ENCODE measurements at regions not wholly inside any gene's neighbourhood (a gene's known extent, or its start where the extent isn't known, plus 50 kb on each side); places are given as distances from the start of the nearest gene placed in this dataset.
"Not testable (repeated sequence)": the region's sequence is repeated elsewhere in the genome, so short reads cannot be mapped to it uniquely, and the experiment has no call there.

DNA sequence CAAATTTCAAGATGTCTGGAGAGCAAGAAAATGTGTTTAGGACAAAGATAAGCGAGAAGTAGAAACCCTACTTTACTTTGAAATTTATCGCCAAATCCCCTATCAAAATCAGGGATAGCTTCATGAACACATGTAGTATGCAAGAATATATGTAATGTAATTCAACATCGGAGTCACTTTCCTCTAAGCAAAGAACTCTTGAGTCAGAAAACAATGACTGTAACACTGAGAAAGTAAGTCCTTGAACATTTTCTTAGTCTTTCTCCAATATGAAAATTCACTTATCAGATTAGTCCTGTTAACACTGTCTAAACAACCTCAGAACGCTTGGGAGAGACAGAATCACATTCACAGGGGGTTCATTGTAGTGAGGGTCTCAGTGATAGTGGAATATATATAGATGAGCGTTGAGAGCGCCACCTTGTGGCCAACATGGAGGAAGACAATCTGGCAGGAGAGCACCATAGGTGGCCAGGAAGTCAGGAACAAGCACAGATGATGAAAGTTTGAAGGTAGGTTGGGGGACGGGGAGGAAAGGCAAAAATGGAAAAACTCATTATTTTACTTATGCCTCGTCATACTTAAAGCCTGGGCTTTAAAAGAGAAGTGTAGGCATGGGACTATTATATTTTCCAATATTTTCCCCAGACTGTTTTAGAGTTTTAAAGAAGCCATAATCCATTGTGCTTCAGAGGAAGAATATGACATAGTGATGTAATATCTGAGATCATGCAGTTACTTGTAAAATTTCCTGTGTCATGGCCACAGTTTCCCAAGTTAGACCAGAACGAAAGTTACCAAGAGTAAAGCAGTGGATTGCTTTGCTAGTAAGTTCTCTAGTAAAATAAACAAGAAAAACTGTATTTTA is 115.5 kb upstream of the GNAI1 start:
- peak; percentile 71 to 72 for DNase-seq

DNA sequence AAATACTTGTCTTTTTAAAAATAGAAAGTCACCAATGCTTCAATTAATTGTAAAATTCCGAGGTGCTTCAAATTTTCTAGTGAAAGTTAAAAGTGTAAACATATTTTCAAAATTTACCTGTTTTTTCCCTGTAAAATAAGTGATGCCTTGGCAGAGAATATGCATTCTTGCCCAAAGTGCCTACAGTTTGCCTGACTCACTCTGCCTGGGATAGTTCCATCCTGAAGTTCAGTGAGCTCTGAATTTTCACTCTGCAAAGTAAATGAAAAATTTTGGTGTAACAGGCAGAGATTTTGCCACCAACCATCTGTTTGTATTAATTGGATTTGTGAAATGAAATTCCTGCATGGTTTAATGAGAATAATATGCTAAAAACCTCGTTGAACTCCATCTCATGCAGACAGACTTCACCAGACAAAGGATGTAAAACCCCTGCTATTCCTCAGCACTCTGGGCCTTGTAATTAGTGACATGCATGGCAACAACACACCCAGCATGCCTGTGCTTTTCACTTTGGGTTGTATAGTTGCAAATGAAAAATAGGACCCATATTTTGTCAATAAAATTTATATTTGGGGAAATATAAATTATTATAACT is 117.4 kb upstream of the GNAI1 start:
- no peak for DNase-seq

DNA sequence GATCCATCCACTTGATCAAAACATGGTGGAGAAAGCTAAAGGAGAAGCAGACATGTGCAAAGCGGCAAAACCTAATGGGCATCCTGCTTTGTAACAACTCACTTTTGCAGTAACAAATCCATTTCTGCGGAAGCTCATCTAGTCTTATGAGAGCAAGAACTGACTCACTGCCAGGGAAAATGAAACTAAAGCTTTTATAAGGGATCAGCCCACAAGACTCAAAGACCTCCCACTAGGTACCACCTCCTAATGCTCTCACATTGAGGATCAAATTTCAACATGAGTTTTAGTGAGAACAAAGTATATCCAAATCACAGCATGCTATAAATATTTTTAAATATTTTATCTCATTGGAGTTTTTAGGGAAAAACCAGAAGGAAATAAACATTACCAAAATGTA is 120.1 kb upstream of the GNAI1 start:
- no peak for DNase-seq

DNA sequence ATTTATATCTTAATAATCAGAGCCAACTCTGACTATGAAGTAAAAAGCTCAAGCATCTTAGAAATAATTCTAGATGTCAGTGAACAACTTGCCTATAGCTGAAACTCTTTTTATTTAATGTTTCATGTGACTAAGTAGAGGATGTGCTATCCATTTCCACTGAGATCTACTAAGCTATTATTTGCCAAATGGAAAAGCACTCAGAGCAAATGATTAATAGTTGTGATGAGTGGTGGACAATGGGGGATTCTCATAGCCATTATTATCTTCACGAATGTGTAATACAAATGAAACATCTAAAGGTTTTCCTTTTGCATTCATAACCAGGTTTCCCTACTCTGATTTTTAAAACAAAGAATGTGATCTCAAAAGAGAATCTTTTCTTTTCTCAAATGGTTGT is 126.6 kb upstream of the GNAI1 start:
- DNase-seq, result peak in 1 of 2 experiments; percentile 44

DNA sequence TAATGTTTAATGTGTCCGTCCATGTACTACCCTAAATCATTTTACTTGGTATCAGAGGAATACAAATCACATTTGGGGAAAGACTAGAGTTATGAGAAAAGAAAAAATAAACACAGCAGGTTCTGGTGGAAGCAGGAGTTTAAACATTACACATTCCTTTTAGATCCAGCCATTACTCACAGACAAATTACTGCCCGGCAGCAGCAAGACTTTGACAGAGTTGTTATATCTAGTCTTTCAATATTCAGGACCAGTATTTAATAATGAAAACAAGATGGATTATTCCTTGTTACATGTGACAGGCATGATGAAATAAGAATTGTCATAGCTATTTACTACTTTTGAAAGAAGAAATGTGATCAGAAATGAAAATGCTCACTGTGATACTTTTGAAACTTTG is 131.8 kb upstream of the GNAI1 start:
- no peak for DNase-seq

DNA sequence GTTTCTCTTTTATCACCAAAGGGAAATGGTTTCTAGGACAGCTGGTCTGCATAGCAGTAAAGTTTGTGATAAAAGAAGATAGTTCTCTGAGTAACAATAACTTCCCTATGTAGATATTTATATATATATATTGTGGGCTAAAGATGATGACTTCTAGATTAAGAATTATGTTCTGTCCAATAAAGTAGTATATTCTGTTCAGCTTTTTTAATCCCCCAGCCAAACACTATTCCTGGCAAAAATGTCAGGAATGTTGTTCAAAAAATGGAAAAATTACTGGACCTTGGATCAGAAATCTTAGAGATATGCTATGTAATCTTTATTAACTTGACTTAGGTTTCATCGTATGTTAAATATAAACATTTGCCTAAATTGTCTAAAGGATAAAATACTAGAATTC is 136.3 kb upstream of the GNAI1 start:
- DNase-seq, result no peak

DNA sequence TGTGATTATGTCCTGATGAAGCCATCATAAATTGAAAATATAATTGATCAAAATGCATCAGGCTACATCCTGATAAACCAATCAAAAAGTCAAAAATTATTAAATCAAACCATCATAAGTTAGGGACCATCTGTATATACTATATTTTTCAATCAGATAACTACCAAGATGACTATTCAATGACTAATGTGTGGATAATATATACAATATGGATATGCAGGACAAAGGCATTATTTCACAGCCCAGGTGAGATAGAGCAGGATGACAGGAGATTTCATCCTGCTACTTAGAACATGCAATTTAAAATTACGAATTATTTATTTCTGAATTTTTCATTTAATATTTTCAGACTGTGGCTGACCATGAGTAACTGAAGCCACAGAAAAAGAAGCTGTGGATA is 137.3 kb upstream of the GNAI1 start:
- DNase-seq, result no peak

DNA sequence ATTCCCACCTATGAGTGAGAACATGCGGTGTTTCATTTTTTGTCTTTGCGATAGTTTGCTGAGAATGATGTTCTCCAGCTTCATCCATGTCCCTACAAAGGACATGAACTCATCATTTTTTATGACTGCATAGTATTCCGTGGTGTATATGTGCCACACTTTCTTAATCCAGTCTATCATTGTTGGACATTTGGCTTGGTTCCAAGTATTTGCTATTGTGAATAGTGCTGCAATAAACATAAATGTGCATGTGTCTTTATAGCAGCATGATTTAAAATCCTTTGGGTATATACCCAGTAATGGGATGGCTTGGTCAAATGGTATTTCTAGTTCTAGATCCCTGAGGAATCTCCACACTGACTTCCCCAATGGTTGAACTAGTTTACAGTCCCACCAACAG is 138.9 kb upstream of the GNAI1 start:
- DNase-seq, result not testable (repeated sequence)

DNA sequence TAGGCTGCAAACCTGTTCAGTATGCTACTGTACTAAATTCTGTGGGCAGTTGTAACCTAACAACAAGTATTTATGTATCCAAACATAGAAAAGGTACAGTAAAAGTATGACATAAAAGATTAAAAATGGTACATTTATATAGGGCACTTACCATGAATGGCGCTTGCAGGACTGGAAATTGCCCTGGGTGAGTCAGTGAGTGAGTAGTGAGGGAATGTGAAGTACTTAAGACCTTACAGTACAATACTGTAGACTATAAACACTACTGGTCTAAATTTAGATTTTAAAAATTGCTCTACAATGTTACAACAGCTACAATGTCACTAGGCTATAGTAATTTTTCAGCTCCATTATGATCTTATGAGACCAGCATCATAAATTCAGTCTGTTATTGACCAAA is 146.0 kb upstream of the GNAI1 start:
- no peak for DNase-seq

DNA sequence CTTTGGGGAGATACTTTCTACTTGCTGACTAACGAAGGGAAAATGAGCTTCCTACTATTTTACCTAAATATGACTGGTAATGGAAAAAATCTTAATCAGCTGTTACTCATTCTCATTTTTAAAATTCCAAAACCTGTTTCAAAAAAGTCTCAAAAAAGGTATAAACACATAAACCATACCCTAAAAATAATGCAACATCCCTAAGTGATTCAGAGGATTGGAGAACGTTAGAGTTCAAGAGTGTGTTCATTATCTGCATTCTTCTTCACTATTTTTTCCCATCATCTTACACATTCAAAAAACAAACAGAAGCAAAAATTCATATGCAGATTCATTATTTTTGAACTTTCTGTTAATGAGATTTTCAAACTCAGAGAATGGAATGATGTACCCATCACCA is 150.4 kb upstream of the GNAI1 start:
- DNase-seq, result no peak

DNA sequence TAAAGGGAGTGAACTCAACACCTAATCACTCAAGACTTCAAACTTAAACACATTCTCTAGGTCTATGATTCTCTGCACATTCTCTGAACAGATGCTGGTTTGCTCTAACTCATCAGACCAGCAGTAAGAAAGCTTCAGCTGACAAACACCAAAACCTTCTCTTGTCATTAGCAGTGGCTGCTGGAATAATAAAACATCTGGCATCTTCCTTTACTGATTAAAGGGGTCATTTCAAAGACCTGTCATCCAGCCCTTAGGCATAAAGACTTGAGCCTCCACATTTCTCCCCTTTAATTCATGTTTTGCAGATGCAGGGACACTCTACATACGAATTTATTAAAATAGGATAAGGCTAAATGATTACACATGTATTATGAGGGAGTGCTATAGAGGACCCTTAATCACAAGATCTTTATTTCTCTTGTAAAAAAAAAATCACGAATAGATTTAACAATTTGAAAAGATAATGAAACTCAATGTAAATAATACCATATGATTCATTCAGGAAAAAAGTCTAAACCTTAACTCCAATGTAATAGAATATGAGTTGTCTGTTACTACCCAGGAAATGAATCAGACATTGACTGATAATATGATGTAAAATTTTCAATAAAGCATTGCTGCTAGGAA is 152.4 kb upstream of the GNAI1 start:
- no peak for DNase-seq

DNA sequence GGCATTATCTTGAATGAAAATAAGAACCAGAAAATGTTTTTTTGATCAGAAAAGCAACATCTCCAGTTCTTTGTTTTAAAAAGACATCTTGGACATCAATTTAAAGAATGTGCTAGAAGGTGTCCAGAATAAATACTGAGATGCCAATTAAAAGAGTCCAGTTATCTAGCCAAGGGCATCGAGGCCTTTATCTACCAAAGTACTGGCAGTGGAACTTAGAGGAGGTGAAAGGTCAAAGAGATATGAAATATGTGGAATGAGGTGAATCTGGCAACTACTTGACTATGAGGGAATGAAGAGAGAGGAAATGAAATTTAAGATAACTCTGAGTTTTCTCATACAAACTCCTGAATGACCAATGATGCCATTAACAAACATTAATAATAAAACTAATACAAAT is 154.3 kb upstream of the GNAI1 start:
- DNase-seq, result no peak

DNA sequence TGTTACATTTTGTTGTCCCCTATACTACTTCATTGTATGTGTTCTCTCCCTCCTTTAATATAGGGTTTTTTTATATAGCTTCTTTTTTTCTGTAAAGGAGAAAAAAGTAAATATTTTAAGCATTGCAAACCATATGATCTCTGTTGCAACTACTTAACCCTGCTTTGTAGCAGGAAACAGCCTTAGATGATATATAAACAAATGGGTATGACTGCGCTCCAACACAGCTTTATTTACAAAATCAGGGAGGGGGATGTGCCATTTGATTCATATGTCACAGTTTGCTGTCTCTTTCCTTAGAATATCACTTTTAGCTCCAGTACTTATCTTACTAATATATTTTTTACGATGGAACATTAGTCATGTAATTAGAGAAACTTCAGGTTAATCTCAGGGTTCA is 155.2 kb upstream of the GNAI1 start:
- DNase-seq, result no peak

DNA sequence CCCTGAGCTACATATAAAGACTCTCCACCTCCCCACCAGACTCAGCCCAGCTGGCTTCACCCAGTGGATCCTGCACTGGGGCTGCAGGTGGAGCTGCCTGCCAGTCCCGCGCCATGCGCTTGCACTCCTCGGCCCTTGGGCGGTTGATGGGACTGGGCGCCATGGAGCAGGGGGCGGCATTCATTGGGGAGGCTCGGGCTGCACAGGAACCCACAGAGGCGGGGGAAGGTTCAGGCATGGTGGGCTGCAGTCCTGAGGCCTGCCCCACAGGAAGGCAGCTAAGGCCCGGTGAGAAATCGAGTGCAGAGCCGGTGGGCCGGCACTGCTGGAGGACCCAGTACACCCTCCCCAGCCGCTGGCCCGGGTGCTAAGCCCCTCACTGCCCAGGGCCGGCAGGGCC is 157.2 kb upstream of the GNAI1 start:
- no peak for DNase-seq

DNA sequence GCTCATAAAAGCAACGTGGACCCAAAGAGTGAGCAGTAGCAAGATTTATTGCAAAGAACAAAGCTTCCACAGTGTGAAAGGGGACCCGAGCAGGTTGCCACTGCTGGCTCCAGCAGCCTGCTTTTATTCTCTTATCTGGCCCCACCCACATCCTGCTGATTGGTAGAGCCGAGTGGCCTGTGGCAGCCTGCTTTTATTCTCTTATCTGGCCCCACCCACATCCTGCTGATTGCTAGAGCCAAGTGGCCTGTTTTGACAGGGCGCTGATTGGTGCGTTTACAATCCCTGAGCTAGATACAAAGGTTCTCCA is 158.0 kb upstream of the GNAI1 start:
- DNase-seq, result not testable (repeated sequence)

DNA sequence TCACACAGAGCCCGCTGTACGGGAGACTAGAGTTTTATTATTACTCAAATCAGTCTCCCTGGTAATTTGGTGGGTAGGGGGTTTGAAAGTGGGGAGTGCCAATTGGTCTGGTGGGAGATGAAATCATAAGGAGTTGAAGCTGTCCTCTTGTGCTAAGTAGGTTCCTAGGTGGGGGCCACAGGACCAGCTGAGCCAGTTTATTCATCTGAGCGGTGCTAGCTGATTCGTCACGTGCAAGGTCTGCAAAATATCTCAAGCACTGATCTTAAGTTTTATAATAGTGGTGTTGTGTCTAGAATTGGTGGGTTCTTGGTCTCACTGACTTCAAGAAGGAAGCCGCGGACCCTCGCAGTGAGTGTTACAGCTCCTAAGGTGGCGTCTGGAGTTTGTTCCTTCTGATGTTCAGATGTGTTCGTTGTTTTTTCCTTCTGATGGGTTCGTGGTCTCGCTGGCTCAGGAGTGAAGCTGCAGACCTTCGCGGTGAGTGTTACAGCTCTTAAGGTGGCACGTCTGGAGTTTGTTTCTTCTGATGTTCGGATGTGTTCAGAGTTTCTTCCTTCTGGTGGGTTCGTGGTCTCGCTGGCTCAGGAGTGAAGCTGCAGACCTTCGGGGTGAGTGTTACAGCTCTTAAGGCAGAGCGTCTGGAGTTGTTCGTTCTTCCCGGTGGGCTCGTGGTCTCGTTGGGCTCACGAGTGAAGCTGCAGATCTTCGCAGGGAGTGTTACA is 158.5 kb upstream of the GNAI1 start:
- DNase-seq, result not testable (repeated sequence)

DNA sequence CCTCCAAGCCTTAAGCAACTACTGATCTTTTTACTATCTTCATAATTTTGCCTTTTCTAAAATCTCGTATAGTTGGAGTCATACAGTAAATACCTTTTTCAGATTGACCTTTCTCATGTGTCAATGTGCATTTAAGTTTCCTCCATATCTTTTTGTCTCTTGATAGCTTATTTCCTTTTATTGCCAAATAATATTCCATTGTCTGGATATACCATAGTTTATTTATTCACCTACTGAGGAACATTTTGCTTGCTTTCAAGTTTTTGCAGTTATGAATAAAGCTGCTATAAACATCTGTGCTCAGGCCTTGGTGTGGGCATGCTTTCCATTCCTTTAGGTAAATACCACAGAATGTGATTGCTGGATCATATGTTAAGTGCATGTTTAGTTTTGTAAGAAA is 161.2 kb upstream of the GNAI1 start:
- no peak for DNase-seq

DNA sequence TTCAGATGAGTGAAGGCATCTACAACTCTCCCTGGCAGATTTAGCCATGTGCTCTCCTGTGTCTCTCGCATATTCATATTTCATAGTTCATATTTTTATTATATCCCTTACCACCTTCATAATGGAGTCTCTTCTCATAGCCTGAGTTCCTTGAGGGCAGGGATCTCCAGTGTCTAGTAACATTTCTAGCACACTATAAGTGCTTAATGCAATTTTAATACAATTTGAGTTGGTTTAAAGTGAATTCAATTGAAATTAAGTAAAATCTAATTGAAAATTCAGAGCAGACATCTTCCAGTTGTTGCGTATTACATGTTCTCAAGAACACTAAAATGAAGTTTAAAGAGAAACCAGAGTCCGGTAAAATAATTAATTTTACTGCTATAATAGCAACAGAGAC is 163.6 kb upstream of the GNAI1 start:
- no peak for DNase-seq

DNA sequence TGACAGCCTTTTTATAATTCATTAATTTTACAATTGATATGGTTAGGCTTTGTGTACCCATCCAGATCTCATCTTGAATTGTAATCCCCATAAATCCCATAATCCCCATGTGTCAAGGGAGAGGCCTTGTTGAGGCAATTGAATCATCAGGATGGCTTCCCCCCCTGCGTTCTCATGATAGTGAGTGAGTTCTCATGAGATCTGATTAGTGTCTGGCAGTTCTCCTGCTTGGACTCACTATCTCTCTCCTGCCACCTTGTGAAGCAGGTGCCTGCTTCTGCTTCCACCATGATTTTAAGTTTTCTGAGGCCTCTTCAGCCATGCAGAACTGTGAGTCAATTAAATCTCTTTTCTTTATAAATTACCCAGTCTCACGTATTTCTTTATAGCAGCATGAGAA is 165.7 kb upstream of the GNAI1 start:
- DNase-seq, result no peak

DNA sequence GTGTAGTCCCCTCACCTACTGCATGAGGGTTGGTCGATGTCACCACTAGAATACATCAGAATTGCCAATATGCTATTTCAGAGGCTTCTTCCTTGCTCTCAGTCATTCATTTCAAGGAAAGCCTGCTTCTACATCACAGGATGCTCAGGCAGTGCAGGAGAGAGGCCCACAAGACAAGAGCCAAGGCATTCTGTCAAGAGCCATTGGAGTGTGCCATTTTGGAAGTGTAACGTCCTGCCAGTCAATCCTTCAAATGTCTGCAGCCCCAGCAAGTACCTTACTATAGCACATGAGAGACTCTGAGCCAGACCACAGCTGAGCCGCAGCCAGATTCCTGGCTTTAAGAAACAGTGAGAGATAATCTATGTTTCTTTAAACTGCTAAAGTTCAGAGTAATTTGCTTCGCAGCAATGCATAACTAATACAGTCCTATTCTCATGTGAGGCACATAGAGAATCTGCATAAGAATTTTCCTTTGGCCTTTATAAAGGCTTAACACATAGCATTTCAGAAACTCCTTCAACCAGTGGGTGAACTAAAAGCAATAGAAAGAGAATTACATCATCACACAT is 166.5 kb upstream of the GNAI1 start:
- DNase-seq, result no peak

DNA sequence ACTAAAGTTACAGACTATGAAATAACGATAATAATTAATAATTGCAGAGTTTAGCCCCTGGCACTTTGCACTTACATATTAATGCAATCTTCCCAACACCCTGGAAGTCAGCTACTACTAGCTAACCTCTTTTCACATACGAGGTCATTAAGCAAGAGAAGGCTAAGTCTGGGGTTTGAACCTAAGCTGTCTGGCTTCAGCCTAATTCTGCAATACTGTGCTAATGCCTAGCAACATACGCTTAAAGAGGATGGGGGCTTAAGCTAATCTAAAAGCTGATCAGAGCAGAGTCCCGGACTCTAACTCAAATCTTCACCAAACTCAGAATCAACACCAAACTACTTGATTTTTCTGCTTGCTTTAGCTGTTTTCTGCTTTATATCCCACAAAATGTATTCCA is 168.7 kb upstream of the GNAI1 start:
- DNase-seq, result no peak

DNA sequence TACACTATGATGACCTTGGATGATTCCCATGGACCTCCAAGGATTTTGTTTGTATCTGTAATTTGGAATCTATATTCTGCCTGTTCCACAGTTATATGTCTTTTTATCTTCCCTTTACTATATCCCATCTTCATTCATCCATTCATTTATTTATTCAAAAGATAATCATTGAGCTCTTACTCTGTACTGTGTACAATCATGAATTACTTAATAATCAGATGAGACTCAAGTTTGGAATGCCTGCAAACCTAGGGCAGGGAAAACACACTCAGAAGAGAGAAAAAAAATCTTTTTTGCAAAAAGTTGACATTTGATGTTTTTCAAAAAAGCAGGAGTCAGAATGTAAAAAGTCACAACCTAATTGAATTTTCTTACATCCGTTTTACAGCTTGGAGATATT is 170.2 kb upstream of the GNAI1 start:
- DNase-seq, result no peak

DNA sequence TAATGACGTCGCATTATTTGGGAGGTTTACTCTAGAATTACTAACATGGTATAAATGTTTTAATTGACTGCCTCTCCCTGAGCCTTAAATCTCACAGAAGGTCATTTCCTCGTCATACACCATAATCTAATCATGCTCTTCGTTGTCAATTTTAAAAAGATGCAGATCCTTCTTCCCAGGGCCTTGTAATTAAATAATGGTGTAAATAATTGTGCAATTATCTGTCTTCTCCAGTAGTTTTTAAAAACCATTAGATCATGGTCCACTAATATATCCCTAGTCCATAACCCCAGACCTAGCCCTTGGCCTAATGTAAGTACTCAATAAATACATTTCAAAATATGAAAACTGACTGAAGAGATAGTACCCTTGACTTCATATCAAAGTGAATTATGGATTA is 181.5 kb upstream of the GNAI1 start:
- no peak for DNase-seq

DNA sequence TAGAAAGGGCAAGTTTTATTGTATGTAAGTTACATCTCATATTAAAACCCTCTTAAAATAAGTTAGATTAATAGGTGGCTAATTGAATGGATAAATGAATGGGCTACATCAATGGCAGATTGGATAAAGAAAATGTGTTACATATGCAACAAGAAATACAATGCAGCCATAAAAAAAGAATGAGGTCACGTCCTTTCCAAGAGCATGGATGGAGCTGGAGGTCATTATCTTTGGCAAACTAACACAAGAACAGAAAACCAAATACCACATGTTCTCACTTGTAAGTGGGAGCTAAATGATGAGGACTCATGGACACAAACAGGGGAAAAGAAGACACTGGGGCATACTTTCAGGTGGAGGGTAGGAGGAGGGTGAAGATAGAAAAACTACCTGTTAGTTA is 182.2 kb upstream of the GNAI1 start:
- DNase-seq, result no peak
